ENCODE measurements at regions not wholly inside any gene's neighbourhood (a gene's known extent, or its start where the extent isn't known, plus 50 kb on each side); places are given as distances from the start of the nearest gene placed in this dataset.

DNA sequence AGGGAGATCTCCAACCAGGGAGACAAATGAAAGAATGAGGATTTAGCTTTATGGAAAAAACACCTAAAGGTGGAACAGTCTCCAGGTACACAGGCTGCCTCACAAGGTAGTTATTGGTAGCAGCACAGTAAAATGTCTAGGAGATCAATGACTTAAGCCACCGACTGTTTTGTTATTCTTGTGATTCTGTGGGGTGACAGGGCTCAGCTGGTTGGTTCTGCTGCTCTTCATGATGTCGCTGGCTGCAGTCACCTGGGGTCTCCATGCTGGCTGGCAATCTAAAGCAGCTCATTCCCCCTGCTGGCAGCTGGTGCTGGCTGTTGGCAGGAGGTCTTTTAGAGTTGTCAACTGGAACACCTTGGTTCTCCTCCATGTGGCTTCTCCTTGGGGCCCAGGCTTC lies 69.2 kb downstream of the FOXL1 start (continued):
- TF ChIP-seq, protein P1, sequence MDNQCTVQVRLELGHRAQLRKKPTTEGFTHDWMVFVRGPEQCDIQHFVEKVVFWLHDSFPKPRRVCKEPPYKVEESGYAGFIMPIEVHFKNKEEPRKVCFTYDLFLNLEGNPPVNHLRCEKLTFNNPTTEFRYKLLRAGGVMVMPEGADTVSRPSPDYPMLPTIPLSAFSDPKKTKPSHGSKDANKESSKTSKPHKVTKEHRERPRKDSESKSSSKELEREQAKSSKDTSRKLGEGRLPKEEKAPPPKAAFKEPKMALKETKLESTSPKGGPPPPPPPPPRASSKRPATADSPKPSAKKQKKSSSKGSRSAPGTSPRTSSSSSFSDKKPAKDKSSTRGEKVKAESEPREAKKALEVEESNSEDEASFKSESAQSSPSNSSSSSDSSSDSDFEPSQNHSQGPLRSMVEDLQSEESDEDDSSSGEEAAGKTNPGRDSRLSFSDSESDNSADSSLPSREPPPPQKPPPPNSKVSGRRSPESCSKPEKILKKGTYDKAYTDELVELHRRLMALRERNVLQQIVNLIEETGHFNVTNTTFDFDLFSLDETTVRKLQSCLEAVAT (IDR thresholded peaks at IDR 0.05) = no peak
- TF ChIP-seq POU2F2 (IDR thresholded peaks at IDR 0.05; ENCODE audit: borderline replicate concordance, low read depth, low read length) = no peak
- no peak for TF ChIP-seq RAD51 (IDR thresholded peaks at IDR 0.05)
- no peak for TF ChIP-seq BHLHE40 (IDR thresholded peaks at IDR 0.05; ENCODE audit: borderline replicate concordance in 1 of 2, low read depth in 2 of 2, low read length in 1 of 2)
- no peak for TF ChIP-seq RFX5 (IDR thresholded peaks at IDR 0.05; ENCODE audit: low read depth, low read length)

DNA sequence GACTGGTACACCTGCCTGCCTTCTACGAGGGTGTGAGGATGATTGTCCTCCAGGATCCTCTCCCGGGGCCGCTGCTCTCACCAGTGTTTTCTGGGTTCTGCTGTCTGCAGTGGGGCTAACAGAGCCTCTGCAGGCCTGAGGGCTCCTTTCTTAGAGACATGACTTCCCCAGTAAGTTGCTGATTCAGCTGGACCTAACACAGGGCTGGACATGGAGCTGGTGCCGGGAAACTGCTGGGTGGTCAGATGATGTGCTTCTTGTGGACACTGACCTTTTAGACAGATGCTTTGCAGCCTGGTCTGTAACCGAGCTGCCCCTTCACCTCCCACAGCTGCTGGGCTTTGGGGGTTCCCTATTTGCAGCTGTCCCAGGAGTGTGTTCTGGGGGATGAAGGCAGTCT lies 71.5 kb downstream of the FOXL1 start:
- H3K79me2 ChIP-seq (ENCODE audit: control insufficient read depth, insufficient read depth, low read length) = no peaks in the 10 kb centered on the region
- intact Hi-C loops (cut with micrococcal nuclease; ENCODE audit: unreplicated experiment) = no loop called here
- ChIA-PET CTCF (no interaction called here), RAD21 (ENCODE audit: unreplicated experiment) (no interaction called here), SMC1A (ENCODE audit: uncharacterized antibody, unreplicated experiment) (no interaction called here), POLR2A (no interaction called here)
- 1% methylated on average over 5 of the region's 5 CpGs for WGBS (ENCODE audit: insufficient coverage, insufficient replicate concordance, low lambda C conversion rate, missing lambda C conversion rate)
- H3K9ac ChIP-seq (ENCODE audit: control insufficient read depth, insufficient read depth, low read length) = no peak overlapping the region
- ATAC-seq = no peak
- H3K4me1 ChIP-seq (ENCODE audit: control insufficient read depth, insufficient read depth, low read length) = no peaks in the 10 kb centered on the region
- no TSS peak for BruUV-seq (replicated peaks)
- in situ Hi-C loops (cut with MboI) = no loop called here
- no peak for FAIRE-seq
- H2AFZ ChIP-seq (ENCODE audit: control insufficient read depth, low read depth, low read length) = no peak overlapping the region
- no peak for TF ChIP-seq RCOR1 (conservative IDR thresholded peaks at IDR 0.05; ENCODE audit: low read depth, low read length)
- TF ChIP-seq ATF7 (IDR thresholded peaks at IDR 0.05; ENCODE audit: low read depth) = no peak
- no peak for TF ChIP-seq MYB (IDR thresholded peaks at IDR 0.05; ENCODE audit: borderline replicate concordance, low read depth, low read length)
- TF ChIP-seq HDAC6 (IDR thresholded peaks at IDR 0.05; ENCODE audit: unreplicated experiment) = no peak
- no peaks in the 10 kb centered on the region for H3K36me3 ChIP-seq (ENCODE audit: control insufficient read depth in 2 of 2, insufficient read depth in 2 of 2, low read length in 1 of 2)
- no peak for DNase-seq (ENCODE audit: low read depth, low spot score)
- no peaks in the 10 kb centered on the region for H3K9me3 ChIP-seq (replicated peaks; ENCODE audit: control insufficient read depth, insufficient read depth, low read length)
- H3K27me3 ChIP-seq (replicated peaks in 1 of 2; ENCODE audit: control insufficient read depth in 2 of 2, insufficient read depth in 2 of 2, low read length in 1 of 2) = no peaks in the 10 kb centered on the region
- H3K4me3 ChIP-seq = no peak overlapping the region
- H3K4me2 ChIP-seq (ENCODE audit: control insufficient read depth, insufficient read depth) = no peak overlapping the region
- H4K20me1 ChIP-seq (ENCODE audit: control insufficient read depth, insufficient read depth) = no peaks in the 10 kb centered on the region
- H3K27ac ChIP-seq (ENCODE audit: control insufficient read depth, insufficient read depth) = no peak overlapping the region
